PFSK-1 (cell line): ENCODE measurements at regions not wholly inside any gene's neighbourhood (a gene's known extent, or its start where the extent isn't known, plus 50 kb on each side); places are given as distances from the start of the nearest gene placed in this dataset.

Experiments used
- FOXP2 ChIP-seq: optimal IDR thresholded peaks from 2 replicates; pipeline ENCODE3; 2011; ENCODE audit warnings: borderline replicate concordance, control low read depth, inconsistent platforms; ENCODE audit not compliant: insufficient read depth; ENCODE audit errors: extremely low read length, extremely low read depth
- POLR2AphosphoS5 ChIP-seq: IDR thresholded peaks from 2 replicates; pipeline ENCODE4 v1.6.1; 2012; ENCODE audit warnings: low read depth, mild to moderate bottlenecking, control low read depth, low read length, moderate library complexity
- SIN3A ChIP-seq: IDR thresholded peaks from 2 replicates; pipeline ENCODE4 v1.6.1; 2012; ENCODE audit warnings: mild to moderate bottlenecking, low read length, moderate library complexity, borderline replicate concordance; ENCODE audit not compliant: insufficient read depth
- TAF1 ChIP-seq: IDR thresholded peaks from 2 replicates; pipeline ENCODE4 v1.6.1; 2012; ENCODE audit warnings: low read length, control low read depth, borderline replicate concordance; ENCODE audit not compliant: insufficient read depth
- TF ChIP-seq, protein P1 (sequence below), 2 experiments: IDR thresholded peaks; 2 replicates each; pipeline versions ENCODE4 v1.6.1 to v1.8.0; 2011 to 2012; ENCODE audit warnings: low read depth in 2 of 2, low read length in 2 of 2, control low read depth in 1 of 2, inconsistent platforms in 1 of 2, mild to moderate bottlenecking in 1 of 2, moderate library complexity in 1 of 2; ENCODE audit not compliant: insufficient read depth in 1 of 2

- TF ChIP-seq, protein P1, sequence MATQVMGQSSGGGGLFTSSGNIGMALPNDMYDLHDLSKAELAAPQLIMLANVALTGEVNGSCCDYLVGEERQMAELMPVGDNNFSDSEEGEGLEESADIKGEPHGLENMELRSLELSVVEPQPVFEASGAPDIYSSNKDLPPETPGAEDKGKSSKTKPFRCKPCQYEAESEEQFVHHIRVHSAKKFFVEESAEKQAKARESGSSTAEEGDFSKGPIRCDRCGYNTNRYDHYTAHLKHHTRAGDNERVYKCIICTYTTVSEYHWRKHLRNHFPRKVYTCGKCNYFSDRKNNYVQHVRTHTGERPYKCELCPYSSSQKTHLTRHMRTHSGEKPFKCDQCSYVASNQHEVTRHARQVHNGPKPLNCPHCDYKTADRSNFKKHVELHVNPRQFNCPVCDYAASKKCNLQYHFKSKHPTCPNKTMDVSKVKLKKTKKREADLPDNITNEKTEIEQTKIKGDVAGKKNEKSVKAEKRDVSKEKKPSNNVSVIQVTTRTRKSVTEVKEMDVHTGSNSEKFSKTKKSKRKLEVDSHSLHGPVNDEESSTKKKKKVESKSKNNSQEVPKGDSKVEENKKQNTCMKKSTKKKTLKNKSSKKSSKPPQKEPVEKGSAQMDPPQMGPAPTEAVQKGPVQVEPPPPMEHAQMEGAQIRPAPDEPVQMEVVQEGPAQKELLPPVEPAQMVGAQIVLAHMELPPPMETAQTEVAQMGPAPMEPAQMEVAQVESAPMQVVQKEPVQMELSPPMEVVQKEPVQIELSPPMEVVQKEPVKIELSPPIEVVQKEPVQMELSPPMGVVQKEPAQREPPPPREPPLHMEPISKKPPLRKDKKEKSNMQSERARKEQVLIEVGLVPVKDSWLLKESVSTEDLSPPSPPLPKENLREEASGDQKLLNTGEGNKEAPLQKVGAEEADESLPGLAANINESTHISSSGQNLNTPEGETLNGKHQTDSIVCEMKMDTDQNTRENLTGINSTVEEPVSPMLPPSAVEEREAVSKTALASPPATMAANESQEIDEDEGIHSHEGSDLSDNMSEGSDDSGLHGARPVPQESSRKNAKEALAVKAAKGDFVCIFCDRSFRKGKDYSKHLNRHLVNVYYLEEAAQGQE (IDR thresholded peaks at IDR 0.05; ENCODE audit: insufficient read depth in 1 of 2, low read depth in 2 of 2, low read length in 2 of 2): no peak
- TF ChIP-seq FOXP2: no peak
- TF ChIP-seq SIN3A: no peak
Observed at GRCh38 chr1:192741095-192741494, 67.7 kb upstream of the RGS2 start.

GRCh38 chr1:192747301-192747700 lies 61.5 kb upstream of the RGS2 start:
- TF ChIP-seq POLR2AphosphoS5: no peak
- TF ChIP-seq FOXP2: no peak
- TF ChIP-seq, protein P1 (IDR thresholded peaks at IDR 0.05; ENCODE audit: insufficient read depth in 1 of 2, low read depth in 2 of 2, low read length in 2 of 2): no peak
- no peak for TF ChIP-seq TAF1
- TF ChIP-seq SIN3A: no peak

DNA sequence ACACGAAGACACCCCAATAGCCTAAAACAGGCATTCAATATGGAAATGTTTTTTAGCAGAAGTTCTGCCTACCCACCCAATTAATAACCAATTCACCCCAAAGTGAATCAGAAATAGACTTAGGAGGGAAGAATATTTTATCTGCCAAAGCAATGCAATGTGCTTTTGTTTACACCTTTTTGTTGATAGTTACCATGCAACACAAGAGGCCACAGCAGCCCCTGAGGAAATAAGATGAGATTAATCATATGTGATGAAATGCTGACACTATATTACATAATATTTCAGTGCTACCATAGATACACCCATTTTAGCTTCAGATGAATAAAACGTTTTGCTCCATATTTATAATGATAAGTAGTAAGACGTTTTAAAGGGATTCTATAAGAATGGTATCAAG lies 60.9 kb upstream of the RGS2 start:
- TF ChIP-seq SIN3A (no peak), TAF1 (no peak), FOXP2 (no peak), POLR2AphosphoS5 (no peak)
- TF ChIP-seq, protein P1 (IDR thresholded peaks at IDR 0.05; ENCODE audit: insufficient read depth in 1 of 2, low read depth in 2 of 2, low read length in 2 of 2): no peak

DNA sequence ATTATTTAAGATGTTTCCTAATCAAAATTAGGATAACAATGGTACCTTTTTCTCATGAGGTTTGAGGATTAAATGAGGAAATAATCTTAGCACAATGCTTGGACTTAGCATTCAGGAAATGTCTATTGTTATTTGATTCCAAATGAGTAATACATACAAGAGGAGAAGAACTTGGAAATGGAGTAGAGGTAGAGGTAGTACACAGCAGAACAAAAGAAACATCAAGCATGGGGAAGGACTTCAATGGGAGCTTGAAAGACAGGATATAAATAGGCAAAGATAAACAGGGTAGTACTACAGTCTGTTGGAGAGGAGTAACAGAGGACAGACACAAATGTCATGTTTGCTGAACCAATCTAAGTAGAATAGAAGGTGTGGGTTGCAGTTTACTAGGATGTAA lies 59.5 kb upstream of the RGS2 start:
- TF ChIP-seq SIN3A: no peak

DNA sequence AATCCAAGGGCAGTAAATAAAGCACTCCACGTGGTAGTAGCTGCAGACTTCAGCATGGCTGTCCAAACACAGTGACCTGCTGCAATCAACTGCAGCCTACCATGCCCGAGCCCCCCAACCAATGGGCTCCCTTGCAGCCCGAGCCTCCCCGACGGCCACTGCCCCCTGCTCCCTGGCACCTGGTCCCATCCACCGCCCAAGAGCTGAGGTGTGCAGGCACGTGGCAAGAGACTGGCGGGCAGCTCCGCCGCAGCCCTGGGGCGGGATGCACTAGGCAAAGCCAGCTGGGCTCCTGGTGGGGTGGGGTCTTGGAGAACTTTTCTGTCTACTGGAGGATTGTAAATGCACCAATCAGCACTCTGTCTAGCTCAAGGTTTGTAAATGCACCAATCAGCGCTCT lies 57.6 kb upstream of the RGS2 start:
- TF ChIP-seq FOXP2 (no peak), SIN3A (no peak), TAF1 (no peak), POLR2AphosphoS5 (no peak)
- TF ChIP-seq, protein P1 (IDR thresholded peaks at IDR 0.05; ENCODE audit: insufficient read depth in 1 of 2, low read depth in 2 of 2, low read length in 2 of 2): no peak

- no peak for TF ChIP-seq FOXP2
- no peak for TF ChIP-seq SIN3A
- TF ChIP-seq, protein P1 (IDR thresholded peaks at IDR 0.05; ENCODE audit: insufficient read depth in 1 of 2, low read depth in 2 of 2, low read length in 2 of 2): no peak
- TF ChIP-seq POLR2AphosphoS5: no peak
- TF ChIP-seq TAF1: no peak
Observed at GRCh38 chr1:192756314-192756713, 52.5 kb upstream of the RGS2 start.
